OCI-LY7 (cell line): ENCODE measurements at regions not wholly inside any gene's neighbourhood (a gene's known extent, or its start where the extent isn't known, plus 50 kb on each side); places are given as distances from the start of the nearest gene placed in this dataset.

Source experiments
- BruUV-seq: library from RNA; stranded (reverse); fragments of 400-500 nt; replicated peaks from 2 replicates; lab custom pipeline; 2021; lab: Mats Ljungman, UMichigan
- CTCF ChIA-PET: fragments of 300-600 bp; sonication (Branson Sonifier 250); formaldehyde crosslinking; loops from one replicate; lab custom pipeline; 2022; ENCODE audit warnings: antibody characterized with exemption; ENCODE audit not compliant: unreplicated experiment; lab: Charles Lee
- POLR2A ChIA-PET: fragments of 300-600 bp; sonication (Branson Sonifier 250); formaldehyde crosslinking; loops from one replicate; lab custom pipeline; 2022; ENCODE audit warnings: antibody characterized with exemption; lab: Charles Lee
- DNase-seq: peaks from one replicate; pipeline ENCODE4 v3.0.0-alpha.2; 2015; ENCODE audit warnings: low spot score
- H2AFZ ChIP-seq: fragments of 200-600 bp; sonication (generic), shearing (Covaris generic); 2 replicates; pipeline ENCODE4 v1.6.1; 2014; ENCODE audit warnings: mild to moderate bottlenecking, antibody characterized with exemption, low read length, moderate library complexity
- H3K27ac ChIP-seq: fragments of 200-600 bp; sonication (generic); 2 replicates; pipeline ENCODE4 v1.5.1; 2014; ENCODE audit warnings: mixed run types, low read depth, mild to moderate bottlenecking, moderate library complexity, low read length, inconsistent platforms; ENCODE audit not compliant: poor library complexity, severe bottlenecking
- H3K36me3 ChIP-seq: fragments of 200-600 bp; sonication (generic); 2 replicates; pipeline ENCODE4 v1.6.1; 2014; ENCODE audit warnings: mild to moderate bottlenecking, antibody characterized with exemption, low read length, moderate library complexity, mixed read lengths; ENCODE audit not compliant: insufficient read depth
- H3K4me1 ChIP-seq: fragments of 200-600 bp; sonication (generic); 2 replicates; pipeline ENCODE4 v1.5.1; 2014; ENCODE audit warnings: mild to moderate bottlenecking, low read length; ENCODE audit not compliant: insufficient read depth, poor library complexity, severe bottlenecking
- H3K4me2 ChIP-seq: fragments of 200-600 bp; sonication (generic); 2 replicates; pipeline ENCODE4 v1.6.1; 2014; ENCODE audit warnings: mild to moderate bottlenecking, low read length
- H3K4me3 ChIP-seq: fragments of 200-600 bp; sonication (generic); 2 replicates; pipeline ENCODE4 v1.5.1; 2014; ENCODE audit warnings: mild to moderate bottlenecking, low read depth, low read length; ENCODE audit not compliant: poor library complexity, severe bottlenecking
- H3K79me2 ChIP-seq: fragments of 200-600 bp; sonication (generic); 2 replicates; pipeline ENCODE4 v1.6.1; 2016; ENCODE audit warnings: low read depth, mild to moderate bottlenecking, low read length, moderate library complexity, mixed read lengths; ENCODE audit not compliant: insufficient read depth
- H3K9me2 ChIP-seq: fragments of 200-600 bp; sonication (generic); 2 replicates; pipeline ENCODE4 v1.6.1; 2016; ENCODE audit warnings: mild to moderate bottlenecking, low read length, mixed read lengths; ENCODE audit not compliant: insufficient read depth
- H3K9me3 ChIP-seq: fragments of 200-600 bp; sonication (generic); 2 replicates; pipeline ENCODE4 v1.6.1; 2014; ENCODE audit warnings: mild to moderate bottlenecking, mixed run types, low read length, mixed read lengths
- H4K20me1 ChIP-seq: fragments of 200-600 bp; sonication (generic); 2 replicates; pipeline ENCODE4 v1.6.1; 2014; ENCODE audit warnings: mild to moderate bottlenecking, antibody characterized with exemption, low read length, moderate library complexity, mixed read lengths; ENCODE audit not compliant: insufficient read depth
- EZH2phosphoT487 ChIP-seq: fragments of 200-600 bp; sonication (generic); IDR thresholded peaks from 2 replicates; pipeline ENCODE4 v1.6.1; 2018; ENCODE audit warnings: low read depth, borderline replicate concordance, mild to moderate bottlenecking, mixed run types, antibody characterized with exemption, low read length, moderate library complexity, mixed read lengths
- intact Hi-C: fragments of 100-400 bp; cut with micrococcal nuclease; formaldehyde crosslinking; loops from one replicate; pipeline ENCODE4 v1.10.0; 2022; ENCODE audit not compliant: unreplicated experiment
- TF ChIP-seq, protein P1 (sequence below): fragments of 200-600 bp; sonication (generic); conservative IDR thresholded peaks from 2 replicates; pipeline ENCODE4 v1.5.1; 2014; ENCODE audit warnings: mild to moderate bottlenecking, antibody characterized with exemption, low read length, moderate library complexity, mixed read lengths

DNA sequence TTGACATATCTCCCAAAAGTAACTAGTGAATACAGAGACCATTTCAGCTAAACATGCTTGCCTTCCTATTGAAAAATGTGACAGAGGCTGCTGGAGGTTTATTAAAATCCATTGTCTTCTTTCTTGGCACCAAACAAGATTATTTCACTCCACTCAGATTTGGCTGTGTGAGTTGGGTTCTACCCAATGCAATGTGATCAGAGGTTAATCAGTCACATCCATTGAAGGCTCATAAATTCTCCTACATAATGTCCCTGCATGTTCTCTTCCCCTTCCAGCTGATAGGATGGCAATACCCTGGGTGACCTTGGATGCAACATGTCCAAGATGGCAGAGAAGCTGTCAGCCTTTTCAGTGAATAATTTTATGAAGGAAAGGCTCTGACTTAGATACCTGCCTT, 54.5 kb downstream of the TKTL2 start:
- CTCF ChIA-PET, result no interaction called here
- DNase-seq, result no peak
- TF ChIP-seq EZH2phosphoT487, result no peak
- TF ChIP-seq, protein P1, sequence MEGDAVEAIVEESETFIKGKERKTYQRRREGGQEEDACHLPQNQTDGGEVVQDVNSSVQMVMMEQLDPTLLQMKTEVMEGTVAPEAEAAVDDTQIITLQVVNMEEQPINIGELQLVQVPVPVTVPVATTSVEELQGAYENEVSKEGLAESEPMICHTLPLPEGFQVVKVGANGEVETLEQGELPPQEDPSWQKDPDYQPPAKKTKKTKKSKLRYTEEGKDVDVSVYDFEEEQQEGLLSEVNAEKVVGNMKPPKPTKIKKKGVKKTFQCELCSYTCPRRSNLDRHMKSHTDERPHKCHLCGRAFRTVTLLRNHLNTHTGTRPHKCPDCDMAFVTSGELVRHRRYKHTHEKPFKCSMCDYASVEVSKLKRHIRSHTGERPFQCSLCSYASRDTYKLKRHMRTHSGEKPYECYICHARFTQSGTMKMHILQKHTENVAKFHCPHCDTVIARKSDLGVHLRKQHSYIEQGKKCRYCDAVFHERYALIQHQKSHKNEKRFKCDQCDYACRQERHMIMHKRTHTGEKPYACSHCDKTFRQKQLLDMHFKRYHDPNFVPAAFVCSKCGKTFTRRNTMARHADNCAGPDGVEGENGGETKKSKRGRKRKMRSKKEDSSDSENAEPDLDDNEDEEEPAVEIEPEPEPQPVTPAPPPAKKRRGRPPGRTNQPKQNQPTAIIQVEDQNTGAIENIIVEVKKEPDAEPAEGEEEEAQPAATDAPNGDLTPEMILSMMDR, result no peak
- no peak overlapping the region for H3K4me2 ChIP-seq
- BruUV-seq, result no TSS peak
- no peaks in the 10 kb centered on the region for H4K20me1 ChIP-seq
- H3K36me3 ChIP-seq, result no peaks in the 10 kb centered on the region
- intact Hi-C loops, result no loop called here
- no peak overlapping the region for H3K4me3 ChIP-seq
- no peak overlapping the region for H3K27ac ChIP-seq
- POLR2A ChIA-PET, result interaction anchor here (1.6 kb wide), 1 partner anchor 12 kb away, joined by 4 read pairs; no protein-coding TSS in a partner anchor
- no peaks in the 10 kb centered on the region for H3K9me2 ChIP-seq
- H3K79me2 ChIP-seq, result no peaks in the 10 kb centered on the region
- H3K4me1 ChIP-seq, result no peaks in the 10 kb centered on the region
- H2AFZ ChIP-seq, result no peak overlapping the region
- no peaks in the 10 kb centered on the region for H3K9me3 ChIP-seq

DNA sequence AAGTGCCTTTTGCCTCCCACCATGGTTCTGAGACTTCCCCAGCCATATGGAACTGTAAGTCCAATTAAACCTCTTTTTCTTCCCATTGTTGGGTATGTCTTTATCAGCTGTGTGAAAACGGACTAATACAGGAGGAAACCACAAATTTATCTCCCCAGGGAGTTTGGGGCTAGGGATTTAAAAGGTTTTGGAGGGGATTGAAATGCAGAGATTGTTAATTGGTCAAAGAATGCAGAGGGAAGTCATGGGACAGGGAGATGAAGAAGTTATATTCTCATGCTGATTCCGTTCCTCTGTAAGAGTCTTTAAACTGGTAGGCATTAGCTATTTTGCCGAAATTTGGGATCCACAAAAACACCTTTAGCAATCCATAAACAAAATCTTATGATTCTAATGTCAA, 57.9 kb downstream of the TKTL2 start:
- Histone ChIP-seq H3K27ac (no peak overlapping the region), H3K4me1 (no peaks in the 10 kb centered on the region), H4K20me1 (no peaks in the 10 kb centered on the region), H3K36me3 (no peaks in the 10 kb centered on the region), H3K9me3 (no peaks in the 10 kb centered on the region), H3K4me3 (no peak overlapping the region), H2AFZ (no peak overlapping the region), H3K79me2 (no peaks in the 10 kb centered on the region), H3K9me2 (no peaks in the 10 kb centered on the region), H3K4me2 (no peak overlapping the region)
- no peak for DNase-seq
- intact Hi-C loops, result no loop called here
- CTCF ChIA-PET, result no interaction called here
- TF ChIP-seq, protein P1, result no peak
- TF ChIP-seq EZH2phosphoT487, result no peak
- BruUV-seq, result no TSS peak
- POLR2A ChIA-PET, result no interaction called here

DNA sequence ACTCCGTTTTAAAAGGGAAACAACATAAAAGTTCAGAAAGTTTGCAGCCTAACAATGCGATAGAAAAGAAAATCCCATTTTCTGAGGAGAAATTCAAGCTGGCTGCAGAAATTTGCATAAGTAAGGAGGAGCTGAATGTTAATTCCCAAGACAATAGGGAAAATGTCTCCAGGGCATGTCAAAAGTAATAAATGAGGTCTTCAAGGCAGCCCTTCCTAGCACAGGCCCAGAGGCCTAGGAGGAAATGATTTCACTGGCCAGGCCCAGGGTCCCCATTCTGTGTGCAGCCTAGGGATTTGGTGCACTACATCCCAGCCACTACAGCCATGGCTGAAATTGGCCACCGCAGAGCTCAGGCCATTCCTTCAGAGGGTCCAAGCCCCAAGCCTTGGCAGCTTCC, 59.3 kb downstream of the TKTL2 start:
- no peak for DNase-seq
- BruUV-seq, result no TSS peak
- no peak overlapping the region for H3K4me3 ChIP-seq
- no peaks in the 10 kb centered on the region for H3K79me2 ChIP-seq
- H2AFZ ChIP-seq, result no peak overlapping the region
- no peaks in the 10 kb centered on the region for H3K9me3 ChIP-seq
- TF ChIP-seq EZH2phosphoT487, result no peak
- TF ChIP-seq, protein P1, result no peak
- intact Hi-C loops, result no loop called here
- POLR2A ChIA-PET, result no interaction called here
- no peaks in the 10 kb centered on the region for H3K4me1 ChIP-seq
- no peak overlapping the region for H3K4me2 ChIP-seq
- CTCF ChIA-PET, result no interaction called here
- no peaks in the 10 kb centered on the region for H4K20me1 ChIP-seq
- H3K9me2 ChIP-seq, result no peaks in the 10 kb centered on the region
- no peak overlapping the region for H3K27ac ChIP-seq
- H3K36me3 ChIP-seq, result no peaks in the 10 kb centered on the region
